ENCODE measurements at regions not wholly inside any gene's neighbourhood (a gene's known extent, or its start where the extent isn't known, plus 50 kb on each side); places are given as distances from the start of the nearest gene placed in this dataset.

DNA sequence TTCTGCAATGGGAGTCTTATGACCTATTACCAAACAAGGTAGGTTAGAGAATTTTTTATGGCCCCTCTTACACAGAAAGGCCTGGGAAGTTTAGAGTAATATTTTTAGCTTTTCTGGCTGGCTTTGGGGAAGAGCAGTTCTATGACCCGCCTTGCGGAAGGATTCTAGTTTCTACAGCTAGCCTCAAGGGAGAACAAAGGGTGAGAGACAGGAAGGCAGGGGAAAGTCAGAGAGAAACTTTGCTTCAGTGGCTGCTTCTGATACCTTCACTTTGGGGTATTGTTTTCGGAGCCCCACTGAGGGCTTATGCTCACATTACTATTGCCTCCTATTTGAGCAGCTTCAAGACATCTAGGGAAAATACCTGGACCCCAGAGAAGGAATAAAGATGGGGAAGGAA is 80.7 kb upstream of the NUDT4 start:
- TF ChIP-seq CTCF (IDR thresholded peaks at IDR 0.05) (no peak), ELF1 (IDR thresholded peaks at IDR 0.05) (no peak), TEAD4 (IDR thresholded peaks at IDR 0.05; ENCODE audit: borderline replicate concordance, insufficient read depth) (no peak), NFIC (IDR thresholded peaks at IDR 0.05; ENCODE audit: borderline replicate concordance) (no peak), YY1 (IDR thresholded peaks at IDR 0.05; ENCODE audit: low read depth) (no peak), SMC3 (IDR thresholded peaks at IDR 0.05; ENCODE audit: low read depth, low read length) (no peak), GATA2 (CRISPR knock-in tag; IDR thresholded peaks at IDR 0.05) (no peak), EP300 (IDR thresholded peaks at IDR 0.05; ENCODE audit: borderline replicate concordance in 1 of 2, low read depth in 1 of 2, low read length in 1 of 2) (no peak), TAF1 (IDR thresholded peaks at IDR 0.05; ENCODE audit: borderline replicate concordance, low read depth, low read length) (no peak)

Data from SK-N-SH (cell line).